Left renal cortex interstitium (tissue), 4 donors: ENCODE measurements at regions not wholly inside any gene's neighbourhood (a gene's known extent, or its start where the extent isn't known, plus 50 kb on each side); places are given as distances from the start of the nearest gene placed in this dataset.

Experiments used
- DNase-seq, 4 donors: peaks; one replicate each; pipeline ENCODE4 v3.0.0-alpha.2; 2013; ENCODE audit warnings: low read depth in 4 of 4, low spot score in 2 of 4, missing footprints in 1 of 4

DNA sequence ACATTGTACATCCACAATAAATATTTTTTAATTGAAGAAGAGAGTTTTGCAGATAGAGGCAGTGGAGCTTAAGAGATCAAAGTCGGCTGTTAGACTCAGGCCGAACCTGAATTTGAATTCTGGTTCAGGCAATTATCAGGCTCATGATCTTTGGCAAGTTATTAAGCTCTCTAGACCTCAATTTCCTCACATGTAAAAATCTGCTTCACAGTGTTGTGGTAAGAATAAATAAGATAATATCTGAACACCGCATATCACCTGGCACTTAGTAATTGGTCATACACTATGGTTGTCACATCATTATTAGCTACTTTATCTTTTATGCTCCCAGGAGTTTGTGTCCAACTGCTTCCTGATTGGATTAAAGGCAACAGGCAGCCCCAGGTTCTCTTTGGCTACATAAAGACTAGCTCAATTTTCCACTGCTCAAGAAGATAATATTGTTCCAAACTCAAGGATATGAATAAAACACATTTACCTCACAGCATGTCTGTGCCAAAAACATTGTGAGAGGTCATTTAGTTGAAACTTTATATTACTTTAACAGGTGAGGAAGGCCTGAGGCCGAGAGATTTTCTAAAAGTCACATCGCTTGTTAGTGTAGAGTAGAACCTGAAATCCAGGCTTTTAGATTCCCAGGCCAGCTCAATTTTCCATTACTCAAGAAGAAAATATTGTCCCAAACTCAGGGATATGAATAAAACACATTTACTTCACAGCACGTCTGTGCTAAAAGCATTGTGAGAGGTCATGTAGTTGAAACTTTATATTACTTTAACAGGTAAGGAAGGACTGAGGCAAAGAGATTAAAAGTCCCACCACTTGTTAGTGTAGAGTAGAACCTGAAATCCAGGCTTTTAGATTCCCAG, 289.2 kb upstream of the PTGER4 start:
- no peak for DNase-seq

DNA sequence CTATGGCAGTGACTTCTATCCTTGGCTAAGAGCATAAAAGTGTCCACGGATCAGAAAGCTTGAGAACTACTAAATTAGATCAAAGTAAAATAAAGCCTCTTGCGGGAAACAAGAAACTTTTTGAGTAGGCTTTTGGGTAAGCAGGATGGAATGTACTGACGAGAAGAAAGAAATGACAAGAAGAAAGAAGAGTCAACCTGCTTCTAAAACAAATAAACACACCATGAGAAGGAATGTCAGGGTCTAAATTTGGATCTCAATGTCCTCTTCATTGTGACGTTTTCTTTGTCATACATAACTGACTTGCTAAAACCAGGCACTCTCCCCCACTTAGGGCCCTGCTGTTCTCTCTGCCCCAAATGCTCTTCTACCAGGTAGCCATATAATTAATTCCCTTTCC, 290.1 kb upstream of the PTGER4 start:
- DNase-seq, result no peak

DNA sequence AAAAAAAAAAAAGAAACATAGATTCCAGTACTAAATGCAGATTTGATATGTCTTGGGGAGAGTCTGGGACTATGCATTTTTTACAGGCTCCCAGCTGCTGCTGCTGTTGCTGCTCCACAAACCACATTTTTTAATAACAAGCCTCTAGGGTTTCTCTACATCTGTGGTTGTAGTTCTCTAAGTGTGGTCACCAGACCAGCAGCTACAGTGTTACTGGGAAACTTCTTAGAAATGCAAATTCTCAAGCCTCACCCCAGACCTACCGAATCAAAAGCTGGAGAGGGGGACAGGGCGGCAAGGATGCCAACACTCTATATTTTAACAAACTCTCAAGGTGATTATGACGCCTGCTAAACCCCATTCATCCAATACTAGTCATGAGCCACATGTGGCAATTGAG, 293.4 kb upstream of the PTGER4 start:
- DNase-seq, result no peak

DNA sequence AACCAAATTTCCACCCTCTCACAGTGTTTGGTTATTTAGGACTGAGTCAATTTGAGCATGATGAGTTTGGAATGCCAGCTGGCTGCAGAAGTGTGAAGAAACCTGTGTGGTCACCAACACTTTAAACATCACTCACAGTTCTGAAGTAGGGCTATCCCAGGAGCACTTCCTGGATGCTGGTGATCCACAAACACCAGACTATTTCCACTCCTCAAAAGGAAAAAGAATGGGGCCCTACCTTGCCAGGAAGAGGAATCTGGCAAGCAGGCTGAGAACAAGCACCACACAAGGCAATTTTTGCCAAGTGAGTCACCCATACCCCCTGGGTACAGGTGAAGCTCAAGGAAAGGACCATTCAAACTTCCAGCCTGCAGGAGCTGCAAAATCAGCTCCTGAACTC, 294.2 kb upstream of the PTGER4 start:
- DNase-seq, result no peak

DNA sequence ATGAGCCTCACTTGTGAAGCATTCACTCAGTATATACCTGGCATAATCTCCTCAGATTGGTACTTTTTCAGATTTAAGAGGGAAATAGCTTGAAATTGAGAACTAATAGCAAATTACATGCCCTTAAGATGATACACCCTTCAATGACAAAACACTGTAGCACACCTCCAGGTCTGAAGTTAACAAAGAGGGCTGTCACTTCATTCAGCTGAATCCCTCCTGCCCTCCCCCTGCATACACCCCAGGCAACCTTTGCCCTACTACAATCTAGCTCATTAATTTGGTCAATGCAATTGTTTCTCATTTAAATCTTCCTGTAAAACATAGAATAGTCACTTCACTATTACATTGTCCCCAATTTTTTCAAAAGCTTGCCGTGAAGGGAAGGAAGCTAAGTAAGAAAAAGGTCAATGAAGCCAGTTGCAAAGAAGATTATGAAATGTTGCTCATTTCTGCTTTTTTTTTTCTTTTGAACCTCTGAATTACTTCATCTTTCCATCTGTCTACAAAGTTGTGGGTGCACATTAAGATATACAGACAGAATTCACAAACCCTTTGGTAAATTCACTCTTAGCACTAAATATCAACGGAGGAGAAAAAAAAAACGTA, 294.8 kb upstream of the PTGER4 start:
- DNase-seq, result no peak

DNA sequence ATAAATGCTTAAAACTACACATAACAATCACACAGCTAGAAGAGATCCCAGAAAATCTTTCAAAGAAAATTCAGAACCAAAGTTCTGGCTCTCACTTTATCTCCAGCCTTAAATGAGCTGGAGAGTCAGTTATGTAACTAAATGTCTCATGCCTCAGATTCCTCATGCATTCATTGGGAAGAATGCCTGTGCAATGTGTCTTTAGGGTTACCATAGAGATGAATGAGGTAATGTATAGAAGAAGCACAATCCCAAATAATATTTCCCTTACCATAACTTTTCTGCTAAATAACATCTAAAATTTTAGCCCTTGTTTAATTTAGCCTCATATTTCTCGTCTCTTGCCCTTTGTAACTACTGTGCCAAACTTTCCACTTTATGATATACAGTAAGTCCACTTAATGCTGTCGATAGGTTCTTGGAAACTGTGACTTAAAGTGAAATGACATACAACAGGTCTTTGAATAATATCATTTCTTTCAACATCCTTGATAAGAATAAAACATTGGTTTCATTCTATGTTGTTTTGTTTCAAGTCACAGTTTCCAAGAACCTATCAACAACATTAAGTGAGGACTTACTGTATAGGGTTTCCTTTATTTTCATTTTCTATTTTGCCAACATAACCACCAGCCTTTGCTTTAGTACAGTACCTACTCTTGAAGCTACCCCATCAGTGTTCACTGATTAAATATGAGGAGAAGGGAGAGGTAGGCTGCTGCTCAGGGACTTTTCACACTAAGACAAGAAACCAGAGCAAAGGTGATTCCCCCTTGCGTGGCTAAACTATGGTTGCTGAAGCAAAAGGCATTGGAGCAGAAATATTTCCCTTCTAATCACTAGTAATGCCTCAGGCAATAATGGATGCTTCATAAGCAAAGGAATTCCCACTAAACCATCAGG, 295.7 kb upstream of the PTGER4 start:
- DNase-seq, result no peak

DNA sequence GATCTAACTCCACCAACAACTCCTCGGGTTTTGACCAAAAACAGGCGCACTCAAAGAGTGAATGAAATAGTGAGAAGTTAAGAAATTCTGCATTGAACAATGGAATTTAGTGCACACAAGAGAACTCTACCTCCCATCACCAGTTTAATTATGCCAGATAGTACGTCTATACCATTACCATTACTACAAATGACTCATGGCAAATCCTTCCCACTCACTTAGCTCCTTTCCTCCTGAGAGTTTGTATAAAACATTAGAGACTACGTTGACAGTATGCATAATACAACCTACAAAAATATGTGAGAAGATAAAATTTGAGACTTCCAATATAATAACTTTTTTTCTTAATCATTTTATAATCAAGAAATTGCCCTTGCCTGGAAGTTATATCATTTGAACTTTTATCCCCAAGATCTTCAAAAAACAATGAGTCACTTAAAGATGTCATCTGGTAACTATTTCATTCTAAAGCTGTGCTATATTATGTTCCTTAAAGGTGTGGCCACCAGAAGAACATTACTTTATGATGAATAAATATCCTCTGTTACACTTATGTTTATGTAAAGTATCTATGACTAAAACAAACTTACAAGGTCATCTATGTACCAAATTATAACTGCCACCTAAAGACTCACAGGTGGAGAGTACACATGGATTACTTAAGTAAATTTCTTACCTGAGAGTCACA, 297.9 kb upstream of the PTGER4 start:
- DNase-seq, result no peak

DNA sequence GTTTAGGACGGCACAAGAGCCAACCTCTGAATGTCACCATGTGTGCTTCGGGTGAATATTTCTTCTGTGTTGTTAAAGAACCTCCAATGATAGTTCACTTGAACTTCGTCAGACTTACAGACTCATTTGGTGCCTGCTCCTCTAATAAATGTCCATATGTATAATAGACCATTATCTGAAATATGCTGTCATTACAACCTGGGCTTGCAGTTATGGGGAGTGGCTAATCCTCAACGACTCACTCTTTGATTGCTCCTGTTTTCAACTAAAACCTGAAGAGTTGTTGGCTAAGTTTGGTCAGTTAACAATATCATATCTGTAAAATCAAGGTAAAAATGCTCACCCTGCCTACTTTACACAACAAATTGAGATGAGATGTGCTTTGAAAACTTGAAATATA, 298.7 kb upstream of the PTGER4 start:
- DNase-seq, result no peak

DNA sequence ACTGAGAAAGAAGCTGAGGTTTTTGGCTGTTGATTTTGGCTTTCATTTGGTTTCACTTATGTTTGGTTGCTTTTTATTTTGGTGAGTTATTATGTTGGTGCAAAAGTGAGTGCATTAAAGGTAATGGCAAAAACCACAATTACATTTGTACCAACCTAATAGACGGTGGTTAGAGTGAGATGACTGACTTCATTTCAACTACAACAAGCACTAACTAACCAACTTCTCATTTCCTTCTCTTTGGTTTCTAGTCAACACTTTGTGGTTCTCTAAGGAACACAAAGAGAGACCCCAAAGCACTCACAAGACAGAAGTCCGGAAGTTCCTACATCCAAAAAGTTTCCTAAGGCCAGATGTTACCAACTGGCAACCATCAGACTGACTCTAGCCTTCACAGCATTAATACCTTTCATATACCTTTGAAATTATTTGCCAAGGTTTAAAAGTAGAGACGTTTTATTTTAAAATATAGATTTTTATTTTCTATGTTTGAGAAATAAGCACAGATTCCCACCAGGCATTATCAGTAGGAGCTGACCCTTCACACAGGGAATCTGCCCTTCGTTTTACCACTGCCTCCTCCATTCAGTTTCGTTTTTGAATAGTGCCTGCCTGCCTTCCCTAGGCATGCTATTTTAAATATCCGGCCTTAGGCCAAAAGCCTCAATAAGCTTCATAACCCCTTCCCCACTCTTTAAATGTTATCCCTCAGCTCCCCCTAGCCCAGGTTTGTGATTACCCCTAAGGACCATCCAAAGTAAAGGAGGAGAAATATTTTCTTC, 301.1 kb upstream of the PTGER4 start:
- DNase-seq, result no peak

DNA sequence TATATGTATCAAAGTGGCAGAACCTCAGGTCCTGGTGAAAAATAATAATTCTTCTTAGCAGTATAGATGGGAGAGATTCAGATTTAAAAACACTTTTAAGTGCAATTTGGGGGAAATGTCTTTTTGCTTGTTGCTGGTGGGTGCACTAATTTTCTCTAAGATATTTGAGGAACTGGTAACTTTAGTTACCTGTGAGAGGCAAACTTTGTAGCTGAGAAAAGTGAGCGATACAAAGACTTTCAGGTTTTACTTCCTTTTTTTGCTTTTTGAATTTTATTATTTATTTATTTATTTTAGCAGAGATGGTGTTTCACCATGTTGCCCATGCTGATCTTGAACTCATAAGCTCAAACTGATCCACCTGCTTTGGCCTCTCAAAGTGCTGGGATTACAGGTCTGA, 303.1 kb upstream of the PTGER4 start:
- DNase-seq, result no peak

DNA sequence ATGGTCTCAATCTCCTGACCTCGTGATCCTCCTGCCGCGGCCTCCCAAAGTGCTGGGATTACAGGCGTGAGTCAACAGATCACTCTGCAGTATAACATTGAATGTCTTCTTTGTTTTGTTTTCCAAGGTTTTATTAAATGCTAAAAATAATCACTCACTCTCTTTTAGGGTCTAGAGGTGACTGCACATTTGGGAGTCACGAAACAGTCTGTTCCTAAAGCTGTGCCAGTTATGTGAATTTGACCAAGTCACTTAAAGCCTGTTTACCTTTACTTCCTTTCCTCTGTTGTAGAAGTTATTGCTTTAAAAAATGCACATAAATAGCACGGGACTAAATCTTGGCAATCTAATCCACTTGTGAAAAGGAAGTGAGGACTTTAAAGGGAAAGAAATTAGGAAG, 304.9 kb upstream of the PTGER4 start:
- DNase-seq, result no peak

DNA sequence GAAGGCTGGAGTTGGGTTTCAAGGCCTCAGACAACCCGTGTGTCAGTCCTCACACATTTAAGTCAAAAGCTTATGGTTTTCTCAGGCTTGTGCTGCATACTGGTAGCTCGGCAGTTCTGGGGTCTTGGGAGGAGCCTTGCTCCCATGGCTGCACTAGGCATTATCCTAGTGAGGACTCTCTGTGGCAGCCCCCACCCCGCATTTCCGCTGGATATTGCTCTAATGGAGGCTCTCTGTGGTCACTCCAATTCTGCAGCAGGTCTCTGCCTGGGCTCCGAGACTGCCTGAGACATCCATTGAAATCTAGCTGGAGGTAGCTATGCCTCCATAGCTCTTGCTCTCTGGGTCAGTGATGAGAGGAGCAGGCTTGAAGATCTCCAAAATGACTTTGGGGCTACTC, 311.5 kb upstream of the PTGER4 start:
- no peak for DNase-seq

DNA sequence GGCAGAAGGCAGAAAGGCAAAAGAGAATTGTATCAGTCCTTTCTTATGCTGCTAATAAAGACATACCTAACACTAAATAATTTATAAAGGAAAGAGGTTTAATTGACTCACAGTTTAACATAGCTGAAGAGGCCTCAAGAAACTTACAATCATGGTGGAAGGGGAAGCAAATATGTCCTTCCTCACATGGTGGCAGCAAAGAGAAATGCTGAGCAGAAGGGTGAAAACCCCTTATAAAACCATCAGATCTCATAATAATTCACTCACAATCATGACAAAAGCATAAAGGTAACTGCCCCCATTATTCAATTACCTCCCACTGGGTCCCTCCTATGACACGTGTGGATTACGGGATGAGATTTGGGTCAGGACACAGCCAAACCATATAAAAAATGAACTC, 312.5 kb upstream of the PTGER4 start:
- DNase-seq, result no peak

DNA sequence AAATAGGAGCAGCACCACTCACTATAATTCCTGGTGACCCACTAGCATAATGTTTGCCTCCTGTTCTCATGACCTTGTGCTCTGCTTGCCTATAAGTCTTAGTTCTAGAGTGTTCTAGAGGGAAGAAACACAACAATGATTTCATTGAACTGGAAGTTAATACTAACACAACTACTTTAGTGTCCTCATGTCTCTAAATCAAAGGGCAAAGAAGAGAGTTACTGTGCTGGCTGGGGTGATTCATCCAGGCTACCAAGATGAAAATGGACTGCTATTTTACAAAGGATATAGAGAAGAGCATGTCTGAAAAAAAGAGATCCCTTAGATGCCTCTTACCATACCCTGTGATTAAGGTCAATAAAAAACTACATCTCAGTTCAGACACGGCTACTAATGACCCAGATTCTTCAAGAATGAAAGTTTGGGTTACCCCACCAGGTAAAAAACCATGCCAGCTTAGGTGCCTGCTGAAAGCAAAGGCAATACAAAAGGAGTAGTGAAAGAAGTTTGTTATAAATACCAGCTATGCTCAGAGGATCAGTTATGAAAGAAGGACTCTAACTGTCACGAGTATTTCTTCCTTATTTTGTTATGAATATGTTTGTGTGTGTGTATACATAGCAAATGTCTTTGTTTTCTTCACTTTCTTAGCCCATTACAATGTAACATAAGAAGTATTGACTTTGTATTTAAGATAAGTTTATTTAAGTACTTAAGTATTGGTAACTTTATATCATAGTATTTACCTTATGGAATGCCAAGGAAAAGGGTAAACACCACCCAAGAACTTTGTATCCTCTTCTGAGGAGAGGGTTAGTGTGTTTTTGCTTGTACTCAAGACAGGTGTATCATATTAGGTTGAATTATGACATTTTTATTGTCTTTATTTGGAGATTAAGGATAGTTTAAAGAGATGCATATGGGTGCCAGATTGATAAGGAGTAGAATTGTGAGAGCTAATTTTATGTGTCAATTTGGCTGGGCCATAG, 314.1 kb upstream of the PTGER4 start:
- no peak for DNase-seq

DNA sequence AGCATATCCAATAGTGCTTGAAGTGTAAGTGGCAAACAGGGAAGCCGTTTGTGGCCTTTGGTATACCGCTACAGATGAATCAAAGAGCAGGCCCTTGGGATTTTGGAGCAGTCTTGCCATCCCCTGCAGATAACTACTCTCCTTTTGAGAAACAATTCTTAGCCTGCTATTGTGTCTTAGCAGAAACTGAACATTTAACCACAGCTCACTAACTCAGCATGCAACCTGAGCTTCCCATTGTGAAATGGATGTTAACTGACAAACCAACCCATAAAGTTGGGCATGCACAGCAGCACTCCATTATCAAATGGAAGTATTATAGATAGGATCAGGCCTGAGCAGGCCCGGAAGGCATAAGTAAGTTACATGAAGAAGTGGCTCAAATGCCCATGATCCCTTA, 315.3 kb upstream of the PTGER4 start:
- no peak for DNase-seq

DNA sequence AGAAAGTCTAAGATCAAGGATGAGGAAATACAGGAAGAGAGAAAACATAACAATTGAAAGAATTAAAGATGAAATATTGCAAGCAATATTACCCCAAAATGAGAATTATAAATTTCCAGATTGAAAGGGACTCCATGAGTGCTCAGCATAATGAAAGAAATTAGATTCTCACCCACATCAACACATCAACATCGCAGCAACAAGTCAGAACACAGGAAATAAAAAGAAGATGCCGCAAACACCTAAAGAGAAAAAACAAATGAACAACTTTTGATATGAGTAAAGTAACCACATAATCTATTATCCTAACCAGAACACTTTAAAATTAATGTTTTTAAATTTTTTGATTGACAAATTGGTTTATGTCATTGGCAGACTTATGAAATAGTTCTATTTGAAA, 318.3 kb upstream of the PTGER4 start:
- DNase-seq, result no peak

DNA sequence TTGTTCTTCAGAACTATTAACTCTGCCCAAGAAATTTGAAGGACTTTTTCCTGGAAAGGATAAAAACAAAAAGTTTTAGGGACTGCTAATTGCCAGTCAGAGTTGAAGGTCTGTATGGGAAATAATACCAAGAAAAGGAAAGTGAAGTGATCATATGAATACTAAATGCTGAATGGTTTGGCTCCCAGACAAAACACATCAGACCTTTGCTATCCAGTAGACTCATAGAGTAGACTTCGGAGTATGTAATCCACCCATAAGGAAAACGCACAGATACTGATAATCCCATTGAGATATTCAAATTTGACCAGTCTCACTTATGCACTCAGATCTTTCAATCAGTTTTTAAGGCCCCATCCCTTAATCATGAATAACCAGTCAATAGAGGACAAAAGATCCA, 319.0 kb upstream of the PTGER4 start:
- DNase-seq, result no peak

DNA sequence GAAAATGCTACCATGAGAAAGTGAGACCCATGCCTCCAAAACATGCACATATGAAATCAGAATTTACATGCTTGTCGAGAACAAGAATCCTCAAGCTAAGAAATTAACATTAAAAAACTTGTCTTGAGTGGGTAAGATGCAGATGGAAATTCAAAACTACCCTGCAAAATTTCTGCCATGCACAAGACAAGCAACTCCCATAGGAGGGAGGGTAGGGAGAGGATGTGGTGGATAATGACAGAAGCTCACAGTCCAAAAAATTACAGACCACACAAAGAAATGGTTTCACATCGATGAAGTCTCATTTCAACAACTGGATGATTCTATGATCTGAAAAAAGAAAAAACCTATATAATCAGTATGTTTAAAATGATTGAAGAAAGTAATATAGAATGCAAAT, 319.9 kb upstream of the PTGER4 start:
- DNase-seq, result no peak

DNA sequence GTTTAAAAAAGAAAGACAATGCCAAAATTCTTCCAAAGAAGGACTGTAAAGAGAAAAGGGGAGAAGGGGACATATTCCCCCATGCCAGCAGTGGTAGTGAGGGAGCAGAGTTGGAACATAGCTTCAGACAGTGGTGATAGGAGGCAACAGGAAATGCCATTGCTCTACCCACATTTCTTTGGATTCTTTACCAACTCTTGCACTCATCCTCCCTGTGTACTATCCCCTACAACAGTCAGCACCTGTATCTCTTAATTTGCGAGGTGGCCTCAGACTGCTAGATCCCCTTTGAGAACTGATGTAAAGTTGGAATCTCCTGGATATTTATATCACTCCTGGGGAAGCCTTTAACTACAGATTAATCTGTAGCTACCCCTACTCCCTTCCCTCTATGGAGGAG, 320.6 kb upstream of the PTGER4 start:
- DNase-seq, result no peak
